ENCODE measurements at regions not wholly inside any gene's neighbourhood (a gene's known extent, or its start where the extent isn't known, plus 50 kb on each side); places are given as distances from the start of the nearest gene placed in this dataset.

DNA sequence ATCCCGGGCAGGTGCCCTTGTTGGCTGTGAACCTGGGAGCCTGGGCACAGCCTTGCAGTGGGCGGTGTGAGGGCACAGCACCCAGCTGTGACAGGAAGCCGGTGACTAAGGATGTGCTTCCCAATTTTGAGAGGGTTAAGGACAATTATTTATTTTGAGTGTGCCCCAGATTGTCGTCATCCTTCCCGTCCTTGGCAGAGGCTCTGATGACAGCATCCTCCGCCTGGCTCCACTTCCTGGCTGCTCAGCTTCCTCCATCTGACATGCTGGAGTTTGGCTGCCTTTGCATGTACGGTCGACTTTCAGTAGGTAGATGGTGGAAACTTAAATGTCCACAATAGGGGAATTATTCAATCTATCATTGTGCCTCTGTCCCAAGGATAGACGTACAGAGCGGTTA lies 282.4 kb upstream of the EEF2KMT start:
- no peak for DNase-seq (ENCODE audit: low read depth in 2 of 2)

DNA sequence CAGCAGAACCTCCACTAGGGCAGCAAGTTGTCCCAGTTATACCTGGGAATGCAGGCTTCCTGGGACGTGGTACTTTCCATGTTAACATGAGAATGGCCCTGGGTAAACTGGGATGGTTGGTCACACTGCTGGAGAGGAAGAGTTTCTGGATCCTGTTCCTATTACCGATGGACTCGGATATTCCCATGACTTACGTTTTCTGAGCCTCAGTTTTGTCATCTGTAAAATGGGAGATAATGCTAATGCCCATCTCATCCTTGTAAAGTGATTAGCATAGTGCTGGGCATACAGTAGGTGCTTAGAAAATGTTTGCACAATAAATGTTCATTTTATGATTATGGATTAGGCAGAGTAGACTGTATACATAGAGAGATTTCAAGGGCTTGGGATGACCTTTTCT lies 280.9 kb upstream of the EEF2KMT start:
- no peak for DNase-seq (ENCODE audit: low read depth in 2 of 2)

DNA sequence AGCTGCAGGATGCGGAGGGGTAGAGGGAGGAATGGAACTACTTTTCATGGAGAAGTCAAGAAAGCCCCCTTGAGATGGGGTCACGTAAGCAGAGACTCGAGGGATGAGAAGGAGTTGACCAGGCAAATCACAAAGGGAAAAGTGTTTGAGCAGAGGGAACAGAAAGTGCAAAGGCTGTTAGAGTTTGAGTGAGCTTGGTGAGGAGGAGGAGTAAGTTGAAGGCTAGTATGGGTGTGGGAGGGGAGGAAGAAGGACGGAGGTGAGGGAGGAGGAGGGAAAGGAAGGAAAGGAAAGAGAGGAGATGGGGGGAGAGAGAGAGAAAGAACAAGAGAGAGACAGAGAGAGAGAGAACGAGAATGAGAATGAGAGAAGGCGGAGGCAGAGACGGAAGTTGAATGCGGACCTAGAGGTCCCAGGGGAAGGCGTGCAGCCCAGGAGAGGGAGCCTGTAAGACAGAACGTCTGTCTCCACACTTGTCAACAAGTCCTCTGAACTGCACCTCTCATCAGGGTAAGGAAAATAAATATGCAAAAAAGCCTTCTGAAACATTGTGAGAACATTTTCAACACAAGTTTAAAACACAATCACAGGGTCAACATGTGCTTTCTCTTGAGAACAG lies 279.8 kb upstream of the EEF2KMT start:
- no peak for DNase-seq (ENCODE audit: low read depth in 2 of 2)

DNA sequence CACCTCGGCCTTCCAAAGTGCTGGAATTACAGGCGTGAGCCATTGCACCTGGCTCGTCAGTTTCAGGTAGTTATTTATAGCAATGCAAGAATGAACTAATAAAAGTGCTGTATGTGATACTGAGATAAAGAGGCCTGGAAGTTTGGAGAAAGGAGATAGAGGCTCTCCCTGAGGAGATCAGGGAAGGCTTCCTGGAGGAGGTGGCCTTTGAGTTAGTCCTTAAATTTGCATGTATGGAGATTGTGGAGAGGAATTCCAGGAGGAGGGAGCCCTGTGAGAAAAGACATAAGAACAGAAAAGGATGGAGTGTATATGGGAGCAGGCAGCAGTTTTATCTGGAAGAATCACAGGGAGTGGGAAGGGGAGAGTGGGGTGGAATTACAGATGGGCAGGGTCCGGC lies 276.6 kb upstream of the EEF2KMT start:
- no peak for DNase-seq (ENCODE audit: low read depth in 2 of 2)

DNA sequence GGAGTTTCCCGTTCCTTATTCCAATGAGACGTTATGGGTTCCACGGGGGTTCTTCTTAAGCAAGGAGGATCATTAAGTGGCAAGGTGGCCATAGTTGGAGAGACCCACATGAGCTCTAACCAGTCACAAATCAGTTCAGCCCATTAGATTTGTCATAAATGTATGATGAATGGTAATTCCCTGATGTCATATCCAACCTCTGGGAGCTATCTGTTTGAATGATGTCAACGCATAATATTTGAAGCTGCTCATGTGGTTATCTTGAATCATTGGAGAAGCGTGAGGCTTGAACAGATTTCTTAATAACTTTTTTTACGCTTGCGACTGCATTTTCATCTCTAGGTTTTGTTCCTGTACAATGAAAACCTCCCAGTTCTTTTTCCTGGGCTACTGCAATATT lies 270.4 kb upstream of the EEF2KMT start:
- no peak for DNase-seq (ENCODE audit: low read depth in 2 of 2)

DNA sequence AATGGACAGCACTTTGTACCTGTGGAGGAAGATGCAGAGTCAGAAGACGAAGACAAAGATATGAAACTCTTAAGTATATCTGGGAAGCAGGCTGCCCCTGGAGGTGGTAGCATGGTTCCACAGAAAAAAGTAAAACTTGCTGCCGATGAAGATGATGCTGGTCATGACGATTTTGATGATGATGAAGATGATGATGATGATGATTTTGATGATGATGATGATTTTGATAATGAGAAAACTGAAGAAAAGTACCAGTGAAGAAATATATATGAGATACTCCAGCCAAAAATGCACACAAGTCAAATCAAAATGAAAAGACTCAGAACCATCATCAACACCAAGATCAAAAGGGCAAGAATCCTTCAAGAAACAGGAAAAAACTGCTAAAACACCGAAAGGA lies 268.5 kb upstream of the EEF2KMT start:
- DNase-seq (ENCODE audit: low read depth in 2 of 2) = no peak

DNA sequence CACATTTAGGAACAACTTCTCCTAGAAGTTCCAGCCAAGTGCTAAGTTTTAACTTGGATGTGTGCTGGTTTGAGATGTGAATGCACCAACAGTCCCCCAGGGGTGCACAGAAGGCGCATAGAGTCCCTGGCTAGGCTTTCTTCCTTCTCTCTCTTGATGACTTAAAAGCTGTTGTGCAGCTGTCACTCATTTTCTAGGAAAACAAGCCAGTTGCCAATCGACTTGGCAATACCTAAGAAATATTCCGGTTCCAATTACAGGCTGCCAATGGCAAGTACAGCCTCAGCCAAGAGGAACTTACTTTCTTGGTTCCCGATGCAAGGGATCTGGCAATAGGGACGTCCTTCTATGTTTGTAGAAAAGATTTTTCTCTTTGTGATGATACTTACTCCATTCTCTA lies 266.6 kb upstream of the EEF2KMT start:
- DNase-seq (ENCODE audit: low read depth in 2 of 2) = no peak

DNA sequence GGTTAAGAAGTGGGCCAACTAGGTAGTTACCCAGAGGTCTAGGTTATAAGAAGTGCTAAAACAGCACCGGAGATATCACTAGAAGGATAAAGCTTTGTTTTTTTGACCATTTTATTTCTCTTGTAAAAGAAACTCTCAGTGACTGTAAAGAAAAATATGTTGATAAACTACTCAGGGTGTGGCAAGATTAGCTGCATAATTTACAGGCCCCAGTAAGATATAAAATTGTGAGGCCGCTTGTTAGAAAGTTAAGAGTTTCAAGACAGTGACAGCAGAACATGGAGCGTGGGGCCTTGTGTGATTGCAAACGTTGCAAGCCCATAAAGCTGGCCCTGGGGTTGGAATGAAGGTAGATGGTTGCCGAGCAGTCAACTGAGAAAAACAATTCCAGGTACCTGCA lies 263.7 kb upstream of the EEF2KMT start:
- no peak for DNase-seq (ENCODE audit: low read depth in 2 of 2)

DNA sequence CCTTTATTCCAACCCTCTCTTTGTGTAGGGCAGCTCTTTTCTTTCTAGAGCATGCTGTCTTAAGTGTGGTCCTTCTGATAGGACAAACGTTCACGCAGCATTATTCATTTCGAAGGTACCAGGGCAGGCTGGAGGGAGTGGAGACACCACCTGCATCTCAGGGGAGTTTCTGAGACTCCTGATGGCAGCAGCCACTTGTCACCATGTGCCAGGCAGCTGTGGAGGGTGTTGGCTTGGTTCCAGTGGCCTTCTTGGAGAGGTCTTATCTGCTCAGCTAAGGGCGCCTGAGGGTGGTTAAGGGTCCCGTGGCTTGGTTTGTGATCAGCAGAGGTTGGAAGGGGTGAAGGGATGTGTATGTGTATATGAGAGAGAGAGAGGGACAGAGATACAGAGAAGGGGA lies 257.1 kb upstream of the EEF2KMT start:
- no peak for DNase-seq (ENCODE audit: low read depth in 2 of 2)

DNA sequence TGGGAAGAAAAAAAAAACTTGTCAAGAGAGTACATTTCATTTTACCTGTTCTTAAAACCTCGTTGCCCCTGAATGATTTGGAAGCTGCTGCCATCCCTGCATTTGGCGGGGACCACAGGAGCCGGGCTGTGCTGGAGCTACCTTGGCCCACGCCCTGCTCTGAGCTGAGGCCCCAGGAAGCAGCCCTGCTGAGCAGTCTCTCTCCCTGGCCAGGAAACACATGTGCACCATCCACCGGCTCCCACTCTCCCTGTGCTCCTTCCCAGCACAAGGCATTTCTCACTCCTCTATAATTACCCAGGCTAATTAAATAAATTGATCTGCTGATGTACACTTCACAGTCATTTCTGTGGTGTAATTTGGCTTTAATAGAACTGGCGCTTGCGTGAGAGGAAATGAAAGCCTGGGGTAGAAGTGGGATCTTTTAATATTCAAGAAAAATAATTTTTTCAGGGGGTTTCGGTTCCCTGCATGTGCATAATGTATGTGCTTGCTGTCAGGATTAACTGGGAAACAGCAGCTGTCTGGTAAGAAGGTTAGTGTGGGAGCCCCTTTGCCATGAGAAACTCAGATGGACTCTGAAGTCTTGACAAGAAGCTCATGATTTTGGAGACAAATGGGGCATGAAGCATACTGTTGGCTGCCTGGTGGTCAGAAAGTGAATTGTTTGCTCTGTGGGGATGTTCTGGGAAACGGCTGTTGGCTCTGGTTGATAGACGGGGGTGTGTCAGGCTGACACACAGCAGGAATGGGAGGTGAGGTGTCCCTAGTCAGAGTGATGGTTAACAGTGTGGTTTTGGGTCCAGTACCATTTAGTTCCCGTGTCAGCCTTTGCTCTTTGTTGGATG lies 252.3 kb upstream of the EEF2KMT start:
- DNase-seq (ENCODE audit: low read depth in 2 of 2) = no peak

DNA sequence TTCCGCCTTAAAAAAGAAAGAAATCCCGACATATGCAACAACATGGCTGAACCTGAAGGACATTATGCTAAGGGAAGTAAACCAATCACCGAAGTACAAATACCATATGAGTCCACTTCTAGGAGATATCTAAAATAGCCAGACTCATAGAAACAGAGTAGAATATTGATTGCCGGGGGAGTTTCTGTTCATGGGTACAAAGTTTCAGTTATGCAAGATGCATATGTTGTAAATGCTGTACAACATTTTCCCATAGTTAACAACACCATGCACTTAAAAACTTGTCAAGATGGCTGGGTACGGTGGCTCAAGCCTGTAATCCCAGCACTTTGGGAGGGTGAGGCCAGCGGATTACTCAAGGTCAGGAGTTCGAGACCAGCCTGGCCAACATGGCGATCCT lies 251.5 kb upstream of the EEF2KMT start:
- DNase-seq (ENCODE audit: low read depth in 2 of 2) = no peak

DNA sequence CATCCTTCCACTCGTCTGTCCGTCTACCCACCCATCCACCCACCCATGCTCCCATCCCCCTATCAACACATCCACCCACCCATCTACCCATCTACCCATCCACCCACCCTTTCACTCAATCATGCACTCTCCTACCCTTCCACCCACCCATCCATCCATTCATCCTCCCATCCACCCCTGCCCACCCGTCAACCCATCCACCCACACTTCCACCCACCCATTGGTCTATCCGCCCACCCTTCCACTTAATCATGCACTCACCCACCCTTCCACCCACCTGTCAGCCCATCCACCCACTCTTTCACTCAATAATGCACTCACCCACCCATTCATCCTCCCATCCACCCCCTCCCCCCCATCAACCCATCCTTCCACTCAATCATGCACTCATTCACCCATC lies 250.0 kb upstream of the EEF2KMT start:
- DNase-seq (ENCODE audit: low read depth in 2 of 2) = no peak

DNA sequence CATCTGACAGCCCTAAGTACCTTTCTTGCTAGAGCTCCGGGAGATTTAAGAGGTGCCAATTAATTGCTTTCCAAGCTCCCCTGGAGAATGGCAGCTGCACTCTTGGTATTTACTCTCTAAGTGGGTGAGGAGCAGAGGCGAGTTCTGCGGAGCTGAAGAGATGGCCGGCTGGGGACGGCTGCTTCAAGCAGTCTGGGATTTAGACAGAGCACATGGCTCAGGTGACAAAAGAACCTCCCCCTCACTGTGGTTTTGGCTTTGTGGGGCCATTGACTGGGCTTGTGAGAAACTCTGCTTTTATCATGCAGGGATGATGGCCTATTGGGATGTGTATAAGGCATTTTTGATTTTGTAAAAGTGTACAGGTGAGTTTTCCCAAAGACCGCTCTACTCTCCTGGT lies 239.3 kb upstream of the EEF2KMT start:
- no peak for DNase-seq (ENCODE audit: low read depth in 2 of 2)

DNA sequence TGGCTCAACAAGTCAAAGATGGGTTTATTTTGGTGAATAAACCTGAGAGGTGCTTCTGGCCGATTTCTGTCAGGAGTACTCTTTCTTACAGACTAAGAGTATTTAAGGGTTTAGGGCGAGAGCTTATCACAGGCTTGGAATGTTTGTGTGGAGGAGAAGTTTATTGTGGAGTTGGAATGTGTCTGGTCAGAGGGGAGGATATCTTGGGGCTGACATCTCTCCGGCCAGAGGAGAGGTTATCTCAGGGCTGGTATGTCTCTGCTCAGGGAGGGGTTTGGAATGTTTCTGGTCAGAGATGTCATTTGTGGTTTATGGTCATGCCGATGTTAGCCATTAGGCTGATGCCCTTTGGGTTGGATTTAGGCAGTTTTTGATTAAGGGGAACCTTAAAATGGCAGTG lies 236.4 kb upstream of the EEF2KMT start:
- DNase-seq (ENCODE audit: low read depth in 2 of 2) = no peak

DNA sequence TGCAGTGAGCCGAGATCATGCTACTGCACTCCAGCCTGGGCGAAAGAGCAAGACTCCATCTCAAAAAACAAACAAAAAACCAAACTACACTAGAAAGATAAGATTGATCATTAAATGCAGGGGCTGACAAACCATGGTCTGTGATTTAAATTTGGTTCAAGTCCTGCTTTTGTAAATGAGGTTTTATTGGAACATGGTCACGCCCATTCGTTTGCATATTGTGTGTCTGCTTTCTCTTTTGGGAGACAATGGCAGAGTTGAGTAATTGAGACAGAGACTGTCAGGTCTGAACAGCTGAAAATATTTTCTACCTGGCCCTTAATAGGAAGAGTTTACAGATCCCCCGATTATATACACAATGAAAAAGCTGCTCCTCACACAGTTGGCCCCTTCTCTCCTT lies 235.5 kb upstream of the EEF2KMT start:
- no peak for DNase-seq (ENCODE audit: low read depth in 2 of 2)

DNA sequence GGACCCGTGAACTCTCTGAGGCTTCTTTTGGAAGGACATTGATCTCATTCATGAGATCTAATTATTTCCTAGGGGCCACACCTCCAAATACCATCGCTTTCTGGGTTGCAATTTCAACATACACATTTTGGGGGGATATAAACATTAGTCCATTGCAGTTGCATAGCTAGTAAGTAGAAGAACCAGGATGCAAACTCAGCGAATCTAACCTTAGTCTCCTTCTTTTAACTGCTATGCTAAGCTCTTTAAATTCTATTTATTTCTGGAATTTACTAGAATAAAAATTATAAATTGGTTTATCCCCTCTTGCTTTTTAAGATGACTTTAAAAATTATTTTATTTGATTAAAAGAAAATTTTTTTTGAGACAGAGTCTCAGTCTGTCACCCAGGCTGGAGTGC lies 232.5 kb upstream of the EEF2KMT start:
- no peak for DNase-seq (ENCODE audit: low read depth in 2 of 2)

DNA sequence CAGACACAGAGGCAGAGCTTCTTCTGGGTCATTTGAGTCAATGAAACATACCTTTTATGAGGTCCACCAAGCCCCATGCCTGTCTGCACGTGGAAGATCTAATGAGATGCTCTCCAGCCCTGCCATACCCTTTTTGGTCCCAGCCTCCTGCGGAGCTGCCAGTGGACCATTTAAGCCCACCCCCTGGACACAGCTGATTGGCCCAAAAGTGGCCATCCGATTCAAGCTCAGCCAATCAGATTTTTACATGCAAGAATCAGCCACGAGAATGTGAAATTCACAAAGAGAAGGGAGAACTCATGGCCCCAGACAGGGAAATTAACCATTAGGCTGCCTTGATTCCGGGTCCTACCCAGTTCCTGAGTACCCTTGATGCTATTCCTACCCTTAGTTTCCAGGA lies 231.0 kb upstream of the EEF2KMT start:
- no peak for DNase-seq (ENCODE audit: low read depth in 2 of 2)

DNA sequence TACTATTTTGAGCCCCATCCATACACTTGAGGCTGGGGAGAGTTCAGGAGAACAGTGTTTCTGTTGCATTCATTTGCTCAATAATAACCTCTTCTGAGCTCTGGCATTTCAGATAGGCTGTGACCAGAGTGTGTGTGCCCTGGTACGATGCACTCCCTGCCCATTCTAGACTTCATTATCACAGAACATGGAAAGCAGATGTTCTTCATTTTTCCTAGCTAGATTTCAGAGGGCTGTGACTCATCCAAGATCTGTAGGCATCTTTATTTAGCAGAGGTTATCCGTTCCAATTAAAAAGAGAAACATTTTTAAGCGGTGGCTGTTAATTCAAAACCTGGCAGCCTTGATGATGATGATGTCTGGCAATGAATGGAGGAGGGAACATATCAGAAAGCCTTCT lies 228.8 kb upstream of the EEF2KMT start:
- DNase-seq (ENCODE audit: low read depth in 2 of 2) = no peak

DNA sequence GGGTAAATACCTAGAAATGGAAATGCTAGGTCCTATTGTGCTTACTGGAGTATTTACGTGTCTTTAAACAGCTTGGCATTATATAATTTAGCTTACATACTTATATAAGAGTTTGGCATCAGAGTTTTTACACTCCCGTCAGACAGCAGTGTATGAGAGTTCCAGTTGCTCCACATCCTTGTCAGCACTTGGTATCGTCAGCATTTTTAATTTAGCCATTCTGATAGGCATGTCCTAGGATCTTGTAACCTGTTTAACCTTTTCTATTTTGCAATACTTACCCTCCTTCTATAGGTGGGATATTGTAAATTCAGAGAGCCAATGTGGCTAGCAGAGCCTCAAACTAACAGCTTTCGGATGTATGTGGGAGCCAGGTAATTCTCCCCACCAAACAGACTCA lies 228.3 kb upstream of the EEF2KMT start:
- no peak for DNase-seq (ENCODE audit: low read depth in 2 of 2)

DNA sequence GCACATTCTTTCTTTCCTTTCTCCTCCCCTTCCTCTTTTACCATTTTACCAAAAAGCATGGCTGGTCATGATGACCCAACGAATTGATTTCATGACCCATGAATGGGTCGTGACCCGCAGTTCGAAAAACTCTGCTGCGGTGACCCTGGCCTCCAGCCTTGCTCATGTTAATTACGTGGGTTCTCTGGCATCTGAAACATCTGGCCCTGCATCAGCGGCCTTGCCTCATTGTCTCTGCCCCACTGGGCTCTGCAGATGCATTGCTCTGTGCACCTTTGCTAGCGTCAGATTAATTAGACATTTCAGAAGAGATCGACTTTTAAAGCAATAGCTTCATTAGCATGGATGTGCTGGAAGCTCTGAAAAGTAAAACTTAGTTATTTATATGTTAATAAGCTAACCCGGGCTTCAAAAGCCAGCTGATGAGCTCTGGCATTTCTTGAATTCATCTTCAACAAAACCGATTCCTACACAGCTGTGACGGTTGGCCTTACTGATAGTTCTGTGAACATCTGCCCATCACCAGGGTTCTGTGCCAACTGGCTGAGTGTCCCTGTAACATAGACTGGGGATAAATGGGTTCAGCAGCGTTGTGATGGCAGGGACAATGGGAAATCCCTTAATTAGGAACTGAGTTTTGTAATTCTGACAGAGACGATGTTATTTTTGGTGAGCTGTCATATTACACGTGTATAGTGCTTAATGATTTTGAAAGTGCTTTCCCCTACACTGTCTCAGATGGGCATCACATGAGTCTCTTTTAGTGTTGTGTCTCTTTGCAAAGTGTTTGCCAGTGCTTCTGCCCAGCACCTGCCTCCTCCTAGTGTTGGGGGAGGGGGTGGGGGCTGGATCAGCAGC lies 225.9 kb upstream of the EEF2KMT start:
- DNase-seq (ENCODE audit: low read depth in 2 of 2) = no peak

DNA sequence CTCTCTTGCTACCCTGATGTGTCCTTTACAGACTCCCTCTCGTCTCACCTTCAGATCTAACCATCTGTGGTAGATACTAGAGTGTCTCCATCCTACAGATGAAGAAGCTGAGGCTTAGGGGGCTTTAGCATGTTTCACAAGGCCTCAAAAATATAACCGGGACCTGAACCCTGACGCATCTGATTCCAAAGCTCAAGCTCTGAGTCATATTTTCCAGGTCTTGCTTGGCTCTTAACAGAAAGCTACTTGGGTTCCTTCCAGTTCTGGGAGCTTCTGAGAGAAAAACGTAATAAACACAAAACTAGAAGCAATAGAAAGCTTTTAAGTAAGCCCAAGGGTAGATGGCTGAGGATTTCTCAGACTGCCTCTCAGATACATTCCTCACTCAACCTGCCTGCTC lies 224.3 kb upstream of the EEF2KMT start:
- no peak for DNase-seq (ENCODE audit: low read depth in 2 of 2)

DNA sequence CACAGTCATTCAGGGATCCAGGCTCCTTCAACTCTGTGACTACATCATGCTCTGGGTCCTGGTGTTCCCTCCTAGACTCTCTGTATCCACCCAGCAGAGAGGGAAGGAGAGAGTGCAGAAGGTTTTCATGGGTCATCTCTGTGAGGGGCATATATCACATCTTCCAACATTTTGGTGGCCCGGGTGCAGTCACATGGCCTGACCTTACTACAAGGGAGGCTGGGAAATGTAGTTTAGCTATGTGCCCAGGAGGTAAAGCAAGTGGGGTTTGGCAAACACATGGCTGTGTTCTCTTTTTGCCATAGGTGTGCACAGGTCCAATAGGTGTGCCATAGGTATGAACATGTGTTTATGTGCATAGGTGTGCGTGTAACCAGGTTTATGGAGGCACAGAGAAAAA lies 222.2 kb upstream of the EEF2KMT start:
- DNase-seq (ENCODE audit: low read depth in 2 of 2) = no peak

DNA sequence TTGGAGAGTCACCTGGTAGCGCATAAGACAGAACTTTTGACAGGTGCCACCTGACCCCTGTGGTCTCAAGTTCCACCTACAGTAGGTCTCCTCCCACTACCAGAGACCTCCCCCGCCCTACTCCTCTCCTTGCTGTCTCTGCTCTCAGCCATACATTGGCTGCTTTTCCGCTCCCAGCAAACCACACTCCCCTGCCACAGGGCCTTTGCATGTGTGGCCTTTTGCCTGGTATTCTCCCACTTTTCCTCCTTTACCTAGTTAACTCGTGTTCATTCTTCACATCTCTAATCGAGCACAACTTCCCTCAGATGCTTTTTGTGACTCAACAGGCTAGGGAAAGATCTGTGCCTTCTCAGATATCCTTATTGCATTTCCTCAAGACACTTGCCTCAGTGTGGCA lies 218.3 kb upstream of the EEF2KMT start:
- DNase-seq (ENCODE audit: low read depth in 2 of 2) = no peak

All from stimulated activated CD8-positive, alpha-beta memory T cell treated with anti-CD3 and anti-CD28 coated beads, Interleukin-15, amount 100 ng/mL, for 4 hours (primary cell).